HepG2 (cell line): ENCODE measurements at regions not wholly inside any gene's neighbourhood (a gene's known extent, or its start where the extent isn't known, plus 50 kb on each side); places are given as distances from the start of the nearest gene placed in this dataset.

ENCODE experiments used
- ATAC-seq: fragments of 200-7000 bp; cut with Tn5 transposase; 3 replicates; pipeline ENCODE4 v1.9.1; 2020; ENCODE audit warnings: mild to moderate bottlenecking, moderate library complexity
- BruUV-seq: library from RNA; stranded (reverse); fragments of 400-500 nt; replicated peaks from 2 replicates; lab custom pipeline; 2021; lab: Mats Ljungman, UMichigan
- CTCF ChIA-PET: fragments of 300-600 bp; formaldehyde crosslinking; extraction: SDS; loops from one replicate; lab custom pipeline; 2021; ENCODE audit warnings: low total read pairs, inconsistent platforms, low intra/inter-chr PET ratio; lab: Yijun Ruan, JAX
- POLR2A ChIA-PET: fragments of 350-600 bp; sonication (Branson Sonifier 250); formaldehyde crosslinking; loops from one replicate; lab custom pipeline; 2020; ENCODE audit warnings: antibody characterized with exemption, inconsistent platforms; lab: Yijun Ruan, JAX
- DNase-seq: peaks from one replicate; pipeline ENCODE4 v3.0.0-alpha.2; 2015; ENCODE audit warnings: low spot score
- FAIRE-seq: peaks from 3 replicates; lab custom pipeline; 2011; peaks lifted over from hg19 to GRCh38; lab: Jason Lieb, UNC
- H2AFZ ChIP-seq: one replicate; pipeline ENCODE4 v1.6.1; 2011; ENCODE audit warnings: low read length, inconsistent platforms
- H3K27ac ChIP-seq: fragments of 300-600 bp; 3 replicates; pipeline ENCODE4 v1.8.0; 2011; ENCODE audit warnings: mixed run types, mild to moderate bottlenecking, mixed read lengths, low read length, inconsistent platforms; ENCODE audit not compliant: insufficient read depth; ENCODE audit errors: extremely low read length
- H3K27me3 ChIP-seq, 2 experiments: fragments of 200-600 bp in 1 of 2; 2 replicates in 1 of 2; 3 replicates in 1 of 2; pipeline versions ENCODE4 v1.6.0 to v1.8.0; 2011; ENCODE audit warnings: low read length in 2 of 2, mild to moderate bottlenecking in 2 of 2, moderate library complexity in 2 of 2, inconsistent platforms in 1 of 2; ENCODE audit not compliant: insufficient read depth in 2 of 2, control insufficient read depth in 1 of 2
- H3K36me3 ChIP-seq, 2 experiments: fragments of 200-600 bp in 1 of 2; replicated peaks in 1 of 2; 2 replicates in 1 of 2; 3 replicates in 1 of 2; pipeline versions ENCODE4 v1.5.1 to v1.8.0; 2011; ENCODE audit warnings: low read length in 2 of 2, inconsistent platforms in 1 of 2; ENCODE audit not compliant: insufficient read depth in 2 of 2, control insufficient read depth in 1 of 2
- H3K4me1 ChIP-seq: 2 replicates; pipeline ENCODE4 v1.5.1; 2012; ENCODE audit warnings: low read length, inconsistent platforms; ENCODE audit not compliant: insufficient read depth
- H3K4me2 ChIP-seq: 2 replicates; pipeline ENCODE4 v1.6.0; 2011; ENCODE audit warnings: low read depth, low read length, inconsistent platforms
- H3K4me3 ChIP-seq, 3 experiments: fragments of 200-600 bp in 1 of 3; sonication (generic), shearing (Covaris generic) in 1 of 3; replicated peaks in 1 of 3; 2 replicates each; pipeline ENCODE4 v1.5.1; 2011 to 2016; ENCODE audit warnings: low read length in 3 of 3, inconsistent platforms in 2 of 3, low read depth in 2 of 3, mild to moderate bottlenecking in 2 of 3, control low read depth in 1 of 3, mixed read lengths in 1 of 3; ENCODE audit not compliant: insufficient read depth in 1 of 3
- H3K79me2 ChIP-seq: one replicate; pipeline ENCODE4 v1.6.1; 2011; ENCODE audit warnings: low read length, inconsistent platforms; ENCODE audit not compliant: insufficient read depth
- H3K9ac ChIP-seq: 2 replicates; pipeline ENCODE4 v1.6.0; 2011; ENCODE audit warnings: mild to moderate bottlenecking, low read depth, low read length, inconsistent platforms; ENCODE audit not compliant: insufficient read depth
- H3K9me3 ChIP-seq: 2 replicates; pipeline ENCODE4 v1.5.1; 2012; ENCODE audit warnings: mild to moderate bottlenecking, low read length
- H4K20me1 ChIP-seq: 2 replicates; pipeline ENCODE4 v1.6.0; 2011; ENCODE audit warnings: inconsistent platforms, mild to moderate bottlenecking, low read length, moderate library complexity; ENCODE audit not compliant: insufficient read depth
- FOXA1 ChIP-seq, 2 experiments: fragments of 450-650 bp in 1 of 2; sonication (generic) in 1 of 2; formaldehyde crosslinking in 1 of 2; IDR thresholded peaks; 2 replicates each; pipeline versions ENCODE4 v1.4.0 to v1.6.1; 2016 to 2020; ENCODE audit warnings: missing genetic modification reagents in 1 of 2
- HOXA9 ChIP-seq: sonication (generic); formaldehyde crosslinking; IDR thresholded peaks from 2 replicates; pipeline ENCODE4 v1.8.1; 2022; ENCODE audit warnings: missing genetic modification reagents, mild to moderate bottlenecking, moderate library complexity, borderline replicate concordance
- KLF9 ChIP-seq: IDR thresholded peaks from 2 replicates; pipeline ENCODE4 v1.6.1; 2016; ENCODE audit warnings: low read depth
- PITX1 ChIP-seq: sonication (generic); formaldehyde crosslinking; IDR thresholded peaks from 2 replicates; pipeline ENCODE4 v1.5.1; 2020; ENCODE audit warnings: mild to moderate bottlenecking, missing genetic modification reagents
- ZBTB7A ChIP-seq: sonication (generic); formaldehyde crosslinking; IDR thresholded peaks from 2 replicates; pipeline ENCODE4 v1.8.0; 2022; ENCODE audit warnings: mild to moderate bottlenecking, missing genetic modification reagents
- WGBS: methylation state at CpG from one replicate; pipeline ENCODE4 v1.1.6; 2017; ENCODE audit warnings: low lambda C conversion rate; 5-methylcytosine and 5-hydroxymethylcytosine counted together
- in situ Hi-C: cut with HindIII; loops from 2 replicates; pipeline ENCODE4 v1.10.0; 2017; ENCODE audit warnings: low pct_unique_long_range_greater_than_20kb; ENCODE audit not compliant: extremely low pct_ligation_motif_present
- intact Hi-C: fragments of 100-400 bp; cut with micrococcal nuclease; formaldehyde crosslinking; loops from one replicate; pipeline ENCODE4 v1.10.0; 2022; ENCODE audit not compliant: unreplicated experiment
- TF ChIP-seq, protein P1 (sequence below): sonication (generic); formaldehyde crosslinking; IDR thresholded peaks from 2 replicates; pipeline ENCODE4 v1.4.0; 2020; ENCODE audit warnings: mild to moderate bottlenecking, missing genetic modification reagents
- TF ChIP-seq, protein P2 (sequence below): IDR thresholded peaks from 2 replicates; pipeline ENCODE4 v1.6.1; 2016; ENCODE audit warnings: low read depth, control low read depth
- TF ChIP-seq, protein P3 (sequence below): sonication (generic); formaldehyde crosslinking; IDR thresholded peaks from 2 replicates; pipeline ENCODE4 v1.4.0; 2020; ENCODE audit warnings: missing genetic modification reagents; ENCODE audit errors: not compliant biosample characterization

DNA sequence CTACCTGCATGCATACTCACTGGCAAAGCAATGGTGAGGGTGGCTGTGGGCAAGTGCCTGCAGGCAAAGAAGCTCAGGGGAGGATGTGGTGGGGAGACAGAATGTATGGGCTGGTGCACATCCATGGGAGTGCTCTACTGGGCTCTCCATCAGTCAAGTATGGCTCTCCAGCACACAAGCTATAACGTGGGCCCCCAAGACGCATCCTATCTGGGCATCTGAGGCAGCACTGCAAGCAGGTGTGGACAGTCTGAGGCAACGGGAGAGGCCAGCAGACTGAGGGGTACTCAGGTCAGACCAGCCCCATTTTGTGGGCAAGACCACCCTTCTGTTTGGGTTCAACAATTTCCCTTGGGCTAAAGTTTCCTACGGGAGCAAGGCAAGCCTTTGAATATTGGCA, 1227.8 kb downstream of the FAM133A start:
- H3K79me2 ChIP-seq: no peaks in the 10 kb centered on the region
- no TSS peak for BruUV-seq
- no peak for FAIRE-seq
- H2AFZ ChIP-seq: no peak overlapping the region
- H3K9me3 ChIP-seq: no peaks in the 10 kb centered on the region
- TF ChIP-seq KLF9 (CRISPR knock-in tag) (no peak), PITX1 (no peak), ZBTB7A (no peak), HOXA9 (CRISPR knock-in tag) (no peak), FOXA1 (IDR thresholded peaks at IDR 0.05) (no peak), FOXA1 (CRISPR knock-in tag; IDR thresholded peaks at IDR 0.05) (no peak)
- TF ChIP-seq, protein P1, sequence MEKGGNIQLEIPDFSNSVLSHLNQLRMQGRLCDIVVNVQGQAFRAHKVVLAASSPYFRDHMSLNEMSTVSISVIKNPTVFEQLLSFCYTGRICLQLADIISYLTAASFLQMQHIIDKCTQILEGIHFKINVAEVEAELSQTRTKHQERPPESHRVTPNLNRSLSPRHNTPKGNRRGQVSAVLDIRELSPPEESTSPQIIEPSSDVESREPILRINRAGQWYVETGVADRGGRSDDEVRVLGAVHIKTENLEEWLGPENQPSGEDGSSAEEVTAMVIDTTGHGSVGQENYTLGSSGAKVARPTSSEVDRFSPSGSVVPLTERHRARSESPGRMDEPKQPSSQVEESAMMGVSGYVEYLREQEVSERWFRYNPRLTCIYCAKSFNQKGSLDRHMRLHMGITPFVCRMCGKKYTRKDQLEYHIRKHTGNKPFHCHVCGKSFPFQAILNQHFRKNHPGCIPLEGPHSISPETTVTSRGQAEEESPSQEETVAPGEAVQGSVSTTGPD (CRISPR knock-in tag): no peak
- TF ChIP-seq, protein P2, sequence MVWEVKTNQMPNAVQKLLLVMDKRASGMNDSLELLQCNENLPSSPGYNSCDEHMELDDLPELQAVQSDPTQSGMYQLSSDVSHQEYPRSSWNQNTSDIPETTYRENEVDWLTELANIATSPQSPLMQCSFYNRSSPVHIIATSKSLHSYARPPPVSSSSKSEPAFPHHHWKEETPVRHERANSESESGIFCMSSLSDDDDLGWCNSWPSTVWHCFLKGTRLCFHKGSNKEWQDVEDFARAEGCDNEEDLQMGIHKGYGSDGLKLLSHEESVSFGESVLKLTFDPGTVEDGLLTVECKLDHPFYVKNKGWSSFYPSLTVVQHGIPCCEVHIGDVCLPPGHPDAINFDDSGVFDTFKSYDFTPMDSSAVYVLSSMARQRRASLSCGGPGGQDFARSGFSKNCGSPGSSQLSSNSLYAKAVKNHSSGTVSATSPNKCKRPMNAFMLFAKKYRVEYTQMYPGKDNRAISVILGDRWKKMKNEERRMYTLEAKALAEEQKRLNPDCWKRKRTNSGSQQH (CRISPR knock-in tag): no peak
- TF ChIP-seq, protein P3, sequence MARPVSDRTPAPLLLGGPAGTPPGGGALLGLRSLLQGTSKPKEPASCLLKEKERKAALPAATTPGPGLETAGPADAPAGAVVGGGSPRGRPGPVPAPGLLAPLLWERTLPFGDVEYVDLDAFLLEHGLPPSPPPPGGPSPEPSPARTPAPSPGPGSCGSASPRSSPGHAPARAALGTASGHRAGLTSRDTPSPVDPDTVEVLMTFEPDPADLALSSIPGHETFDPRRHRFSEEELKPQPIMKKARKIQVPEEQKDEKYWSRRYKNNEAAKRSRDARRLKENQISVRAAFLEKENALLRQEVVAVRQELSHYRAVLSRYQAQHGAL (CRISPR knock-in tag): no peak
- H4K20me1 ChIP-seq: no peaks in the 10 kb centered on the region
- no peak for DNase-seq
- no peak overlapping the region for H3K27ac ChIP-seq
- no peaks in the 10 kb centered on the region for H3K27me3 ChIP-seq
- no peak for ATAC-seq
- no peak overlapping the region for H3K4me2 ChIP-seq
- CTCF ChIA-PET: no interaction called here
- no peak overlapping the region for H3K9ac ChIP-seq
- no peaks in the 10 kb centered on the region for H3K4me1 ChIP-seq
- no peaks in the 10 kb centered on the region for H3K36me3 ChIP-seq
- intact Hi-C loops: no loop called here
- in situ Hi-C loops: no loop called here
- WGBS: no CpG with 5 or more reads among the region's 4 CpGs
- H3K4me3 ChIP-seq: no peak overlapping the region
- POLR2A ChIA-PET: no interaction called here
